ENCODE measurements at regions not wholly inside any gene's neighbourhood (a gene's known extent, or its start where the extent isn't known, plus 50 kb on each side); places are given as distances from the start of the nearest gene placed in this dataset.

GRCh38 chr2:62287899-62288880, 92.3 kb downstream of the B3GNT2 start (continued):
- TF ChIP-seq ZNF600 (tag by site-specific recombination; IDR thresholded peaks at IDR 0.05) (0 out of 2 replicates have a peak, but pooled peaks have one; percentile 25), HOXA7 (CRISPR knock-in tag; IDR thresholded peaks at IDR 0.05; ENCODE audit: borderline replicate concordance) (no peak), ZNF350 (tag by site-specific recombination; IDR thresholded peaks at IDR 0.05) (no peak), ZNF223 (tag by site-specific recombination; IDR thresholded peaks at IDR 0.05) (no peak), ZNF621 (tag by site-specific recombination; IDR thresholded peaks at IDR 0.05) (no peak), ZFP69B (tag by site-specific recombination; IDR thresholded peaks at IDR 0.05) (peak; percentile 41; the same call in 1 of the 2 replicates), ZNF157 (tag by site-specific recombination; IDR thresholded peaks at IDR 0.05) (no peak), BCL11A (tag by site-specific recombination; IDR thresholded peaks at IDR 0.05; ENCODE audit: low read depth) (no peak), KLF1 (tag by site-specific recombination; IDR thresholded peaks at IDR 0.05) (peak; percentile 89), ZNF76 (tag by site-specific recombination; IDR thresholded peaks at IDR 0.05; ENCODE audit: borderline replicate concordance, low read depth) (no peak), ZNF785 (tag by site-specific recombination; IDR thresholded peaks at IDR 0.05) (no peak), ZSCAN23 (tag by site-specific recombination; IDR thresholded peaks at IDR 0.05) (no peak), ZNF548 (tag by site-specific recombination; IDR thresholded peaks at IDR 0.05) (no peak), ZNF555 (tag by site-specific recombination; conservative IDR thresholded peaks at IDR 0.05) (no peak), ZNF324 (tag by site-specific recombination; IDR thresholded peaks at IDR 0.05) (0 out of 2 replicates have a peak, but pooled peaks have one; percentile 37), ZNF391 (tag by site-specific recombination; IDR thresholded peaks at IDR 0.05; ENCODE audit: borderline replicate concordance, low read depth) (no peak), YY2 (tag by site-specific recombination; IDR thresholded peaks at IDR 0.05) (no peak), OVOL3 (tag by site-specific recombination; IDR thresholded peaks at IDR 0.05) (no peak), ZNF341 (tag by site-specific recombination; IDR thresholded peaks at IDR 0.05; ENCODE audit: low read depth) (no peak), BCL11B (tag by site-specific recombination; IDR thresholded peaks at IDR 0.05; ENCODE audit: low read depth) (no peak)
- TF ChIP-seq, protein P1, sequence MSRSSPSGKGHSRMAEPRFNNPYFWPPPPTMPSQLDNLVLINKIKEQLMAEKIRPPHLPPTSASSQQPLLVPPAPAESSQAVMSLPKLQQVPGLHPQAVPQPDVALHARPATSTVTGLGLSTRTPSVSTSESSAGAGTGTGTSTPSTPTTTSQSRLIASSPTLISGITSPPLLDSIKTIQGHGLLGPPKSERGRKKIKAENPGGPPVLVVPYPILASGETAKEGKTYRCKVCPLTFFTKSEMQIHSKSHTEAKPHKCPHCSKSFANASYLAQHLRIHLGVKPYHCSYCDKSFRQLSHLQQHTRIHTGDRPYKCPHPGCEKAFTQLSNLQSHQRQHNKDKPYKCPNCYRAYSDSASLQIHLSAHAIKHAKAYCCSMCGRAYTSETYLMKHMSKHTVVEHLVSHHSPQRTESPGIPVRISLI (tag by site-specific recombination; IDR thresholded peaks at IDR 0.05), result no peak
- TF ChIP-seq, protein P2, sequence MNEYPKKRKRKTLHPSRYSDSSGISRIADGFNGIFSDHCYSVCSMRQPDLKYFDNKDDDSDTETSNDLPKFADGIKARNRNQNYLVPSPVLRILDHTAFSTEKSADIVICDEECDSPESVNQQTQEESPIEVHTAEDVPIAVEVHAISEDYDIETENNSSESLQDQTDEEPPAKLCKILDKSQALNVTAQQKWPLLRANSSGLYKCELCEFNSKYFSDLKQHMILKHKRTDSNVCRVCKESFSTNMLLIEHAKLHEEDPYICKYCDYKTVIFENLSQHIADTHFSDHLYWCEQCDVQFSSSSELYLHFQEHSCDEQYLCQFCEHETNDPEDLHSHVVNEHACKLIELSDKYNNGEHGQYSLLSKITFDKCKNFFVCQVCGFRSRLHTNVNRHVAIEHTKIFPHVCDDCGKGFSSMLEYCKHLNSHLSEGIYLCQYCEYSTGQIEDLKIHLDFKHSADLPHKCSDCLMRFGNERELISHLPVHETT (tag by site-specific recombination; IDR thresholded peaks at IDR 0.05), result no peak
- TF ChIP-seq, protein P3, sequence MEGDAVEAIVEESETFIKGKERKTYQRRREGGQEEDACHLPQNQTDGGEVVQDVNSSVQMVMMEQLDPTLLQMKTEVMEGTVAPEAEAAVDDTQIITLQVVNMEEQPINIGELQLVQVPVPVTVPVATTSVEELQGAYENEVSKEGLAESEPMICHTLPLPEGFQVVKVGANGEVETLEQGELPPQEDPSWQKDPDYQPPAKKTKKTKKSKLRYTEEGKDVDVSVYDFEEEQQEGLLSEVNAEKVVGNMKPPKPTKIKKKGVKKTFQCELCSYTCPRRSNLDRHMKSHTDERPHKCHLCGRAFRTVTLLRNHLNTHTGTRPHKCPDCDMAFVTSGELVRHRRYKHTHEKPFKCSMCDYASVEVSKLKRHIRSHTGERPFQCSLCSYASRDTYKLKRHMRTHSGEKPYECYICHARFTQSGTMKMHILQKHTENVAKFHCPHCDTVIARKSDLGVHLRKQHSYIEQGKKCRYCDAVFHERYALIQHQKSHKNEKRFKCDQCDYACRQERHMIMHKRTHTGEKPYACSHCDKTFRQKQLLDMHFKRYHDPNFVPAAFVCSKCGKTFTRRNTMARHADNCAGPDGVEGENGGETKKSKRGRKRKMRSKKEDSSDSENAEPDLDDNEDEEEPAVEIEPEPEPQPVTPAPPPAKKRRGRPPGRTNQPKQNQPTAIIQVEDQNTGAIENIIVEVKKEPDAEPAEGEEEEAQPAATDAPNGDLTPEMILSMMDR (tag by site-specific recombination; IDR thresholded peaks at IDR 0.05), result no peak
- TF ChIP-seq, protein P4, sequence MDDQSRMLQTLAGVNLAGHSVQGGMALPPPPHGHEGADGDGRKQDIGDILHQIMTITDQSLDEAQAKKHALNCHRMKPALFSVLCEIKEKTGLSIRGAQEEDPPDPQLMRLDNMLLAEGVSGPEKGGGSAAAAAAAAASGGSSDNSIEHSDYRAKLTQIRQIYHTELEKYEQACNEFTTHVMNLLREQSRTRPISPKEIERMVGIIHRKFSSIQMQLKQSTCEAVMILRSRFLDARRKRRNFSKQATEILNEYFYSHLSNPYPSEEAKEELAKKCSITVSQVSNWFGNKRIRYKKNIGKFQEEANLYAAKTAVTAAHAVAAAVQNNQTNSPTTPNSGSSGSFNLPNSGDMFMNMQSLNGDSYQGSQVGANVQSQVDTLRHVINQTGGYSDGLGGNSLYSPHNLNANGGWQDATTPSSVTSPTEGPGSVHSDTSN (CRISPR knock-in tag; IDR thresholded peaks at IDR 0.05), result no peak
- TF ChIP-seq, protein P5, sequence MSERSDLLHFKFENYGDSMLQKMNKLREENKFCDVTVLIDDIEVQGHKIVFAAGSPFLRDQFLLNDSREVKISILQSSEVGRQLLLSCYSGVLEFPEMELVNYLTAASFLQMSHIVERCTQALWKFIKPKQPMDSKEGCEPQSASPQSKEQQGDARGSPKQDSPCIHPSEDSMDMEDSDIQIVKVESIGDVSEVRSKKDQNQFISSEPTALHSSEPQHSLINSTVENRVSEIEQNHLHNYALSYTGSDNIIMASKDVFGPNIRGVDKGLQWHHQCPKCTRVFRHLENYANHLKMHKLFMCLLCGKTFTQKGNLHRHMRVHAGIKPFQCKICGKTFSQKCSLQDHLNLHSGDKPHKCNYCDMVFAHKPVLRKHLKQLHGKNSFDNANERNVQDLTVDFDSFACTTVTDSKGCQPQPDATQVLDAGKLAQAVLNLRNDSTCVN (tag by site-specific recombination; optimal IDR thresholded peaks at IDR 0.05), result no peak
- TF ChIP-seq, protein P6, sequence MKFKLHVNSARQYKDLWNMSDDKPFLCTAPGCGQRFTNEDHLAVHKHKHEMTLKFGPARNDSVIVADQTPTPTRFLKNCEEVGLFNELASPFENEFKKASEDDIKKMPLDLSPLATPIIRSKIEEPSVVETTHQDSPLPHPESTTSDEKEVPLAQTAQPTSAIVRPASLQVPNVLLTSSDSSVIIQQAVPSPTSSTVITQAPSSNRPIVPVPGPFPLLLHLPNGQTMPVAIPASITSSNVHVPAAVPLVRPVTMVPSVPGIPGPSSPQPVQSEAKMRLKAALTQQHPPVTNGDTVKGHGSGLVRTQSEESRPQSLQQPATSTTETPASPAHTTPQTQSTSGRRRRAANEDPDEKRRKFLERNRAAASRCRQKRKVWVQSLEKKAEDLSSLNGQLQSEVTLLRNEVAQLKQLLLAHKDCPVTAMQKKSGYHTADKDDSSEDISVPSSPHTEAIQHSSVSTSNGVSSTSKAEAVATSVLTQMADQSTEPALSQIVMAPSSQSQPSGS (tag by site-specific recombination; IDR thresholded peaks at IDR 0.05; ENCODE audit: low read depth), result no peak
- TF ChIP-seq, protein P7, sequence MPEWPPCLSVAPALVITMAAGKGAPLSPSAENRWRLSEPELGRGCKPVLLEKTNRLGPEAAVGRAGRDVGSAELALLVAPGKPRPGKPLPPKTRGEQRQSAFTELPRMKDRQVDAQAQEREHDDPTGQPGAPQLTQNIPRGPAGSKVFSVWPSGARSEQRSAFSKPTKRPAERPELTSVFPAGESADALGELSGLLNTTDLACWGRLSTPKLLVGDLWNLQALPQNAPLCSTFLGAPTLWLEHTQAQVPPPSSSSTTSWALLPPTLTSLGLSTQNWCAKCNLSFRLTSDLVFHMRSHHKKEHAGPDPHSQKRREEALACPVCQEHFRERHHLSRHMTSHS (tag by site-specific recombination; IDR thresholded peaks at IDR 0.05), result no peak

Measured in HEK293 (cell line).